GM12878 (cell line): ENCODE measurements at regions not wholly inside any gene's neighbourhood (a gene's known extent, or its start where the extent isn't known, plus 50 kb on each side); places are given as distances from the start of the nearest gene placed in this dataset.

Source experiments
- ATAC-seq: fragments of 200-7000 bp; cut with Tn5 transposase; 3 replicates; pipeline ENCODE4 v1.9.1; 2020; ENCODE audit warnings: mild to moderate bottlenecking, moderate library complexity
- BruUV-seq: library from RNA; stranded (reverse); fragments of 400-500 nt; replicated peaks from 2 replicates; lab custom pipeline; 2021; lab: Mats Ljungman, UMichigan
- CTCF ChIA-PET: fragments of 300-600 bp; sonication (Branson Sonifier 250); formaldehyde crosslinking; extraction: SDS; loops from one replicate; lab custom pipeline; 2021; ENCODE audit warnings: inconsistent platforms; lab: Yijun Ruan, JAX
- POLR2A ChIA-PET: fragments of 350-600 bp; formaldehyde crosslinking; extraction: SDS; loops from one replicate; lab custom pipeline; 2021; ENCODE audit warnings: inconsistent platforms; lab: Charles Lee
- RAD21 ChIA-PET: fragments of 300-600 bp; sonication (Branson Sonifier 250); formaldehyde crosslinking; loops from one replicate; lab custom pipeline; 2023; ENCODE audit warnings: antibody characterized with exemption; ENCODE audit not compliant: unreplicated experiment; lab: Charles Lee
- SMC1A ChIA-PET: fragments of 300-600 bp; sonication (Branson Sonifier 250); formaldehyde crosslinking; loops from one replicate; lab custom pipeline; 2023; ENCODE audit not compliant: unreplicated experiment, uncharacterized antibody; lab: Charles Lee
- DNase-seq: peaks from one replicate; pipeline ENCODE4 v3.0.0-alpha.2; 2011; ENCODE audit warnings: low read depth, low spot score
- FAIRE-seq: peaks from 3 replicates; lab custom pipeline; 2011; peaks lifted over from hg19 to GRCh38; lab: Jason Lieb, UNC
- H2AFZ ChIP-seq: 2 replicates; pipeline ENCODE4 v1.6.0; 2011; ENCODE audit warnings: low read depth, low read length, control low read depth; ENCODE audit not compliant: control insufficient read depth
- H3K27ac ChIP-seq: 2 replicates; pipeline ENCODE4 v1.5.1; 2011; ENCODE audit warnings: control low read depth; ENCODE audit not compliant: control insufficient read depth, insufficient read depth
- H3K27me3 ChIP-seq, 2 experiments: replicated peaks in 1 of 2; 2 replicates each; pipeline versions ENCODE4 v1.6.0 to v1.6.1; 2011; ENCODE audit warnings: low read length in 1 of 2; ENCODE audit not compliant: control insufficient read depth in 2 of 2, insufficient read depth in 2 of 2
- H3K36me3 ChIP-seq, 2 experiments: 2 replicates each; pipeline ENCODE4 v1.5.1; 2011; ENCODE audit warnings: low read length in 1 of 2; ENCODE audit not compliant: control insufficient read depth in 2 of 2, insufficient read depth in 2 of 2
- H3K4me1 ChIP-seq: 2 replicates; pipeline ENCODE4 v1.6.1; 2011; ENCODE audit warnings: mild to moderate bottlenecking, low read length, moderate library complexity, mixed read lengths; ENCODE audit not compliant: control insufficient read depth, insufficient read depth
- H3K4me2 ChIP-seq: 2 replicates; pipeline ENCODE4 v1.6.0; 2011; ENCODE audit warnings: control low read depth; ENCODE audit not compliant: control insufficient read depth, insufficient read depth
- H3K4me3 ChIP-seq: fragments of 200-600 bp; sonication (generic); 2 replicates; pipeline ENCODE4 v1.5.1; 2016
- H3K79me2 ChIP-seq: 2 replicates; pipeline ENCODE4 v1.6.0; 2011; ENCODE audit warnings: low read length; ENCODE audit not compliant: control insufficient read depth, insufficient read depth
- H3K9ac ChIP-seq: 2 replicates; pipeline ENCODE4 v1.8.0; 2011; ENCODE audit warnings: low read length, control low read depth, mixed read lengths; ENCODE audit not compliant: control insufficient read depth, insufficient read depth
- H3K9me3 ChIP-seq: replicated peaks from 3 replicates; pipeline ENCODE4 v1.5.1; 2011; ENCODE audit warnings: mild to moderate bottlenecking, low read length; ENCODE audit not compliant: control insufficient read depth, insufficient read depth
- H4K20me1 ChIP-seq: 2 replicates; pipeline ENCODE4 v1.6.0; 2011; ENCODE audit not compliant: control insufficient read depth, insufficient read depth
- BACH1 ChIP-seq: fragments of 450-650 bp; IDR thresholded peaks from 2 replicates; pipeline ENCODE4 v1.6.1; 2017; ENCODE audit warnings: mild to moderate bottlenecking, borderline replicate concordance
- CHD1 ChIP-seq: IDR thresholded peaks from 2 replicates; pipeline ENCODE4 v1.6.1; 2012; ENCODE audit warnings: low read depth, low read length, improper control_type of control experiment
- HDGF ChIP-seq: fragments of 450-650 bp; IDR thresholded peaks from 2 replicates; pipeline ENCODE4 v1.6.1; 2016; ENCODE audit warnings: antibody characterized with exemption
- MEF2A ChIP-seq: IDR thresholded peaks from 2 replicates; pipeline ENCODE4 v1.6.1; 2011; ENCODE audit warnings: low read depth, mild to moderate bottlenecking, low read length, moderate library complexity; ENCODE audit not compliant: insufficient read depth
- MYC ChIP-seq: IDR thresholded peaks from 2 replicates; pipeline ENCODE4 v1.6.1; 2011; ENCODE audit warnings: mild to moderate bottlenecking, low read length, moderate library complexity, inconsistent platforms; ENCODE audit not compliant: insufficient read depth, insufficient replicate concordance, insufficient read length, severe bottlenecking
- NBN ChIP-seq: fragments of 450-650 bp; IDR thresholded peaks from 2 replicates; pipeline ENCODE4 v1.6.1; 2016
- NRF1 ChIP-seq: conservative IDR thresholded peaks from 2 replicates; pipeline ENCODE4 v1.6.1; 2011; ENCODE audit warnings: mild to moderate bottlenecking, low read depth, low read length, improper control_type of control experiment
- PAX8 ChIP-seq: fragments of 450-650 bp; IDR thresholded peaks from 2 replicates; pipeline ENCODE4 v1.6.1; 2017; ENCODE audit warnings: mild to moderate bottlenecking, moderate library complexity
- RUNX3 ChIP-seq: IDR thresholded peaks from 2 replicates; pipeline ENCODE4 v1.6.1; 2012; ENCODE audit warnings: low read length, inconsistent platforms
- SMC3 ChIP-seq: IDR thresholded peaks from 2 replicates; pipeline ENCODE4 v1.6.1; 2011; ENCODE audit warnings: low read length, improper control_type of control experiment, borderline replicate concordance
- SREBF2 ChIP-seq: IDR thresholded peaks from 2 replicates; pipeline ENCODE4 v1.6.1; 2012; ENCODE audit warnings: mild to moderate bottlenecking, low read length
- TAF1 ChIP-seq: IDR thresholded peaks from 2 replicates; pipeline ENCODE4 v1.6.1; 2011; ENCODE audit warnings: mild to moderate bottlenecking, low read depth, low read length, borderline replicate concordance
- ZNF384 ChIP-seq: IDR thresholded peaks from 2 replicates; pipeline ENCODE4 v1.6.1; 2012; ENCODE audit warnings: low read depth, mild to moderate bottlenecking, low read length, improper control_type of control experiment, borderline replicate concordance
- WGBS: methylation state at CpG from one replicate; pipeline ENCODE4 v1.1.6; 2016; ENCODE audit warnings: low lambda C conversion rate; ENCODE audit not compliant: insufficient replicate concordance, insufficient coverage; ENCODE audit errors: missing lambda C conversion rate; 5-methylcytosine and 5-hydroxymethylcytosine counted together
- in situ Hi-C: fragments of 300-500 bp; cut with MboI; formaldehyde crosslinking; loops from 9 replicates; pipeline ENCODE4 v1.14.3; 2018; ENCODE audit warnings: mixed read lengths
- intact Hi-C: fragments of 100-400 bp; cut with micrococcal nuclease; formaldehyde crosslinking; loops from one replicate; pipeline ENCODE4 v1.14.2; 2022; ENCODE audit not compliant: unreplicated experiment
- TF ChIP-seq, protein P1 (sequence below): fragments of 450-650 bp; IDR thresholded peaks from 2 replicates; pipeline ENCODE4 v1.6.1; 2017; ENCODE audit warnings: low read depth, mild to moderate bottlenecking, moderate library complexity
- TF ChIP-seq, protein P2 (sequence below): fragments of 450-650 bp; IDR thresholded peaks from 2 replicates; pipeline ENCODE4 v1.6.1; 2017; ENCODE audit warnings: antibody characterized with exemption, mild to moderate bottlenecking, moderate library complexity
- TF ChIP-seq, protein P3 (sequence below): fragments of 450-650 bp; IDR thresholded peaks from 2 replicates; pipeline ENCODE4 v1.6.1; 2014; ENCODE audit warnings: mild to moderate bottlenecking
- TF ChIP-seq, protein P4 (sequence below): fragments of 150-350 bp; IDR thresholded peaks from 2 replicates; pipeline ENCODE4 v1.6.1; 2016; ENCODE audit warnings: low read depth, low read length

DNA sequence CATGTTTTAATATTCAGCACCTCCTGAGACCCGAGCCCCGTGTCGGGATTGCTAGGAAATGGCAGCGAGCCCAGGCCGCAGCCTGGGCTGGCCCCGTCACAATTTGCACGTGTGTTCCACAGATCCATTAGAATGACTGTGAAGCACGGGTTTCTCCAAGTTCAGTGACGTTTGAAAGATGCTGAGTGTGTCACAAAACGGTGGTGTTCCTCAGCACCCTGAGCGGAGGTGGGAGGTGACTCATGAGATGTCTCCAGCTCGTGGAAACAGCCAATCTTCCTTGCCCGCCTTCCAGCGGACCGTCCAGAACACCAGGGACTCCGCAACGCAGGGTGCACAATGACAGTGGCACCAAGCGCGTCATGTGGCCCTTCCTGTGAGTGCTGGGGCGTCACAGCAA lies 412.8 kb downstream of the IRX2 start:
- Histone ChIP-seq H4K20me1 (no peaks in the 10 kb centered on the region), H2AFZ (no peak overlapping the region), H3K27me3 (no peaks in the 10 kb centered on the region), H3K27ac (no peak overlapping the region), H3K36me3 (no peaks in the 10 kb centered on the region), H3K4me1 (no peaks in the 10 kb centered on the region), H3K9me3 (no peaks in the 10 kb centered on the region), H3K4me3 (no peak overlapping the region), H3K4me2 (no peak overlapping the region), H3K9ac (no peak overlapping the region), H3K79me2 (no peaks in the 10 kb centered on the region)
- POLR2A ChIA-PET = no interaction called here
- WGBS = 40% methylated on average over 20 of the region's 20 CpGs
- no TSS peak for BruUV-seq
- intact Hi-C loops (no loop called here), in situ Hi-C loops (no loop called here)
- TF ChIP-seq MYC (no peak), TAF1 (no peak), MEF2A (no peak), PAX8 (no peak), SMC3 (no peak), SREBF2 (no peak), CHD1 (no peak), NBN (no peak), BACH1 (no peak), HDGF (no peak), ZNF384 (no peak), RUNX3 (no peak), NRF1 (no peak)
- TF ChIP-seq, protein P1, sequence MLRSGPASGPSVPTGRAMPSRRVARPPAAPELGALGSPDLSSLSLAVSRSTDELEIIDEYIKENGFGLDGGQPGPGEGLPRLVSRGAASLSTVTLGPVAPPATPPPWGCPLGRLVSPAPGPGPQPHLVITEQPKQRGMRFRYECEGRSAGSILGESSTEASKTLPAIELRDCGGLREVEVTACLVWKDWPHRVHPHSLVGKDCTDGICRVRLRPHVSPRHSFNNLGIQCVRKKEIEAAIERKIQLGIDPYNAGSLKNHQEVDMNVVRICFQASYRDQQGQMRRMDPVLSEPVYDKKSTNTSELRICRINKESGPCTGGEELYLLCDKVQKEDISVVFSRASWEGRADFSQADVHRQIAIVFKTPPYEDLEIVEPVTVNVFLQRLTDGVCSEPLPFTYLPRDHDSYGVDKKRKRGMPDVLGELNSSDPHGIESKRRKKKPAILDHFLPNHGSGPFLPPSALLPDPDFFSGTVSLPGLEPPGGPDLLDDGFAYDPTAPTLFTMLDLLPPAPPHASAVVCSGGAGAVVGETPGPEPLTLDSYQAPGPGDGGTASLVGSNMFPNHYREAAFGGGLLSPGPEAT = no peak
- TF ChIP-seq, protein P2, sequence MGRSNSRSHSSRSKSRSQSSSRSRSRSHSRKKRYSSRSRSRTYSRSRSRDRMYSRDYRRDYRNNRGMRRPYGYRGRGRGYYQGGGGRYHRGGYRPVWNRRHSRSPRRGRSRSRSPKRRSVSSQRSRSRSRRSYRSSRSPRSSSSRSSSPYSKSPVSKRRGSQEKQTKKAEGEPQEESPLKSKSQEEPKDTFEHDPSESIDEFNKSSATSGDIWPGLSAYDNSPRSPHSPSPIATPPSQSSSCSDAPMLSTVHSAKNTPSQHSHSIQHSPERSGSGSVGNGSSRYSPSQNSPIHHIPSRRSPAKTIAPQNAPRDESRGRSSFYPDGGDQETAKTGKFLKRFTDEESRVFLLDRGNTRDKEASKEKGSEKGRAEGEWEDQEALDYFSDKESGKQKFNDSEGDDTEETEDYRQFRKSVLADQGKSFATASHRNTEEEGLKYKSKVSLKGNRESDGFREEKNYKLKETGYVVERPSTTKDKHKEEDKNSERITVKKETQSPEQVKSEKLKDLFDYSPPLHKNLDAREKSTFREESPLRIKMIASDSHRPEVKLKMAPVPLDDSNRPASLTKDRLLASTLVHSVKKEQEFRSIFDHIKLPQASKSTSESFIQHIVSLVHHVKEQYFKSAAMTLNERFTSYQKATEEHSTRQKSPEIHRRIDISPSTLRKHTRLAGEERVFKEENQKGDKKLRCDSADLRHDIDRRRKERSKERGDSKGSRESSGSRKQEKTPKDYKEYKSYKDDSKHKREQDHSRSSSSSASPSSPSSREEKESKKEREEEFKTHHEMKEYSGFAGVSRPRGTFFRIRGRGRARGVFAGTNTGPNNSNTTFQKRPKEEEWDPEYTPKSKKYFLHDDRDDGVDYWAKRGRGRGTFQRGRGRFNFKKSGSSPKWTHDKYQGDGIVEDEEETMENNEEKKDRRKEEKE = no peak
- TF ChIP-seq, protein P3, sequence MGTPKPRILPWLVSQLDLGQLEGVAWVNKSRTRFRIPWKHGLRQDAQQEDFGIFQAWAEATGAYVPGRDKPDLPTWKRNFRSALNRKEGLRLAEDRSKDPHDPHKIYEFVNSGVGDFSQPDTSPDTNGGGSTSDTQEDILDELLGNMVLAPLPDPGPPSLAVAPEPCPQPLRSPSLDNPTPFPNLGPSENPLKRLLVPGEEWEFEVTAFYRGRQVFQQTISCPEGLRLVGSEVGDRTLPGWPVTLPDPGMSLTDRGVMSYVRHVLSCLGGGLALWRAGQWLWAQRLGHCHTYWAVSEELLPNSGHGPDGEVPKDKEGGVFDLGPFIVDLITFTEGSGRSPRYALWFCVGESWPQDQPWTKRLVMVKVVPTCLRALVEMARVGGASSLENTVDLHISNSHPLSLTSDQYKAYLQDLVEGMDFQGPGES = no peak
- TF ChIP-seq, protein P4, sequence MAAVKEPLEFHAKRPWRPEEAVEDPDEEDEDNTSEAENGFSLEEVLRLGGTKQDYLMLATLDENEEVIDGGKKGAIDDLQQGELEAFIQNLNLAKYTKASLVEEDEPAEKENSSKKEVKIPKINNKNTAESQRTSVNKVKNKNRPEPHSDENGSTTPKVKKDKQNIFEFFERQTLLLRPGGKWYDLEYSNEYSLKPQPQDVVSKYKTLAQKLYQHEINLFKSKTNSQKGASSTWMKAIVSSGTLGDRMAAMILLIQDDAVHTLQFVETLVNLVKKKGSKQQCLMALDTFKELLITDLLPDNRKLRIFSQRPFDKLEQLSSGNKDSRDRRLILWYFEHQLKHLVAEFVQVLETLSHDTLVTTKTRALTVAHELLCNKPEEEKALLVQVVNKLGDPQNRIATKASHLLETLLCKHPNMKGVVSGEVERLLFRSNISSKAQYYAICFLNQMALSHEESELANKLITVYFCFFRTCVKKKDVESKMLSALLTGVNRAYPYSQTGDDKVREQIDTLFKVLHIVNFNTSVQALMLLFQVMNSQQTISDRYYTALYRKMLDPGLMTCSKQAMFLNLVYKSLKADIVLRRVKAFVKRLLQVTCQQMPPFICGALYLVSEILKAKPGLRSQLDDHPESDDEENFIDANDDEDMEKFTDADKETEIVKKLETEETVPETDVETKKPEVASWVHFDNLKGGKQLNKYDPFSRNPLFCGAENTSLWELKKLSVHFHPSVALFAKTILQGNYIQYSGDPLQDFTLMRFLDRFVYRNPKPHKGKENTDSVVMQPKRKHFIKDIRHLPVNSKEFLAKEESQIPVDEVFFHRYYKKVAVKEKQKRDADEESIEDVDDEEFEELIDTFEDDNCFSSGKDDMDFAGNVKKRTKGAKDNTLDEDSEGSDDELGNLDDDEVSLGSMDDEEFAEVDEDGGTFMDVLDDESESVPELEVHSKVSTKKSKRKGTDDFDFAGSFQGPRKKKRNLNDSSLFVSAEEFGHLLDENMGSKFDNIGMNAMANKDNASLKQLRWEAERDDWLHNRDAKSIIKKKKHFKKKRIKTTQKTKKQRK = no peak
- SMC1A ChIA-PET = no interaction called here
- CTCF ChIA-PET = no interaction called here
- FAIRE-seq = no peak
- no peak for ATAC-seq
- RAD21 ChIA-PET = no interaction called here
- DNase-seq = no peak
